CD14-positive monocyte (primary cell): ENCODE measurements at regions not wholly inside any gene's neighbourhood (a gene's known extent, or its start where the extent isn't known, plus 50 kb on each side); places are given as distances from the start of the nearest gene placed in this dataset.

Experiments
- DNase-seq, 3 donors: peaks; one replicate each; pipeline ENCODE4 v3.0.0-alpha.2; 2011 to 2022
- H2AFZ ChIP-seq: 2 replicates; pipeline ENCODE4 v1.6.0; 2012; ENCODE audit warnings: mild to moderate bottlenecking, low read depth, low read length, inconsistent platforms; ENCODE audit not compliant: insufficient read depth, poor library complexity, severe bottlenecking
- H3K27ac ChIP-seq, 2 donors: 1 replicate in 1 of 2; 2 replicates in 1 of 2; pipeline ENCODE4 v1.5.1; 2012 to 2013; ENCODE audit warnings: low read length in 2 of 2, control low read depth in 1 of 2, inconsistent platforms in 1 of 2, low read depth in 1 of 2, mild to moderate bottlenecking in 1 of 2
- H3K27me3 ChIP-seq, 2 donors: one replicate each; pipeline versions ENCODE4 v1.6.0 to v1.6.1; 2011 to 2013; ENCODE audit warnings: low read length in 2 of 2; ENCODE audit not compliant: control insufficient read depth in 2 of 2, insufficient read depth in 2 of 2
- H3K36me3 ChIP-seq, 2 donors: replicated peaks in 1 of 2; 1 replicate in 1 of 2; 2 replicates in 1 of 2; pipeline versions ENCODE4 v1.5.1 to v1.6.1; 2012 to 2013; ENCODE audit warnings: low read length in 2 of 2, control low read depth in 1 of 2, inconsistent platforms in 1 of 2, mild to moderate bottlenecking in 1 of 2; ENCODE audit not compliant: insufficient read depth in 2 of 2, control insufficient read depth in 1 of 2
- H3K4me1 ChIP-seq, 2 donors: 1 replicate in 1 of 2; 2 replicates in 1 of 2; pipeline versions ENCODE4 v1.5.1 to v1.6.1; 2012 to 2013; ENCODE audit warnings: low read length in 2 of 2, control low read depth in 1 of 2, inconsistent platforms in 1 of 2, mild to moderate bottlenecking in 1 of 2, moderate library complexity in 1 of 2; ENCODE audit not compliant: insufficient read depth in 2 of 2, control insufficient read depth in 1 of 2
- H3K4me2 ChIP-seq: replicated peaks from 2 replicates; pipeline ENCODE3; 2012; ENCODE audit warnings: low read length, moderate library complexity, mild to moderate bottlenecking; ENCODE audit not compliant: poor library complexity, severe bottlenecking; ENCODE audit errors: extremely low read depth
- H3K4me3 ChIP-seq, 3 experiments: fragments of 200-600 bp in 1 of 3; sonication (generic) in 1 of 3; replicated peaks in 1 of 3; 1 replicate in 2 of 3; 2 replicates in 1 of 3; pipeline ENCODE4 v1.5.1; 2011 to 2013; ENCODE audit warnings: low read length in 3 of 3, mild to moderate bottlenecking in 3 of 3, control low read depth in 2 of 3, low read depth in 2 of 3, inconsistent platforms in 1 of 3, moderate library complexity in 1 of 3
- H3K79me2 ChIP-seq: 2 replicates; pipeline ENCODE4 v1.6.0; 2012; ENCODE audit warnings: mild to moderate bottlenecking, control low read depth, inconsistent platforms, low read length, moderate library complexity; ENCODE audit not compliant: insufficient read depth
- H3K9ac ChIP-seq: 2 replicates; pipeline ENCODE4 v1.6.0; 2017; ENCODE audit warnings: low read length, mild to moderate bottlenecking; ENCODE audit not compliant: insufficient read depth, poor library complexity, severe bottlenecking
- H3K9me3 ChIP-seq, 2 donors: replicated peaks in 1 of 2; 1 replicate in 1 of 2; 2 replicates in 1 of 2; pipeline versions ENCODE4 v1.5.1 to v1.6.1; 2012 to 2013; ENCODE audit warnings: low read length in 2 of 2, control low read depth in 1 of 2; ENCODE audit not compliant: control insufficient read depth in 1 of 2, insufficient read depth in 1 of 2
- H4K20me1 ChIP-seq: 2 replicates; pipeline ENCODE4 v1.6.0; 2012; ENCODE audit warnings: mild to moderate bottlenecking, low read length, control low read depth, moderate library complexity; ENCODE audit not compliant: insufficient read depth
- H3K27ac Mint-ChIP-seq, 7 donors: one replicate each; pipeline ENCODE4 v1.8.0; 2020; ENCODE audit warnings: mild to moderate bottlenecking in 7 of 7, mixed read lengths in 7 of 7, moderate library complexity in 6 of 7, inconsistent platforms in 2 of 7
- H3K27me3 Mint-ChIP-seq, 3 donors: one replicate each; pipeline ENCODE4 v1.8.0; 2021 to 2022; ENCODE audit warnings: low read depth in 3 of 3, mild to moderate bottlenecking in 3 of 3, mixed read lengths in 3 of 3, moderate library complexity in 3 of 3, inconsistent platforms in 1 of 3
- H3K36me3 Mint-ChIP-seq, 2 donors: one replicate each; pipeline ENCODE4 v1.8.0; 2020; ENCODE audit warnings: mixed read lengths in 2 of 2, inconsistent platforms in 1 of 2, mild to moderate bottlenecking in 1 of 2
- H3K4me1 Mint-ChIP-seq: one replicate; pipeline ENCODE4 v1.8.0; 2020; ENCODE audit warnings: mild to moderate bottlenecking, mixed read lengths
- H3K4me3 Mint-ChIP-seq, 2 donors: one replicate each; pipeline ENCODE4 v1.8.0; 2020; ENCODE audit warnings: mild to moderate bottlenecking in 2 of 2, mixed read lengths in 2 of 2, moderate library complexity in 1 of 2
- H3K9me3 Mint-ChIP-seq, 7 donors: one replicate each; pipeline ENCODE4 v1.8.0; 2020 to 2022; ENCODE audit warnings: mixed read lengths in 7 of 7, mild to moderate bottlenecking in 6 of 7, moderate library complexity in 6 of 7, inconsistent platforms in 2 of 7
- WGBS: methylation state at CpG from one replicate; pipeline ENCODE4 v1.1.5; 2013; ENCODE audit warnings: missing lambda C conversion rate; ENCODE audit not compliant: insufficient coverage; 5-methylcytosine and 5-hydroxymethylcytosine counted together
- intact Hi-C, 2 donors: fragments of 100-400 bp; cut with micrococcal nuclease; formaldehyde crosslinking; loops; one replicate each; pipeline versions ENCODE4 v1.15.0 to v1.15.1; 2023
- TF ChIP-seq, protein P1 (sequence below): fragments of 200-600 bp; IDR thresholded peaks from one replicate; pipeline ENCODE4 v1.8.0; 2022; ENCODE audit warnings: antibody characterized with exemption, mild to moderate bottlenecking

DNA sequence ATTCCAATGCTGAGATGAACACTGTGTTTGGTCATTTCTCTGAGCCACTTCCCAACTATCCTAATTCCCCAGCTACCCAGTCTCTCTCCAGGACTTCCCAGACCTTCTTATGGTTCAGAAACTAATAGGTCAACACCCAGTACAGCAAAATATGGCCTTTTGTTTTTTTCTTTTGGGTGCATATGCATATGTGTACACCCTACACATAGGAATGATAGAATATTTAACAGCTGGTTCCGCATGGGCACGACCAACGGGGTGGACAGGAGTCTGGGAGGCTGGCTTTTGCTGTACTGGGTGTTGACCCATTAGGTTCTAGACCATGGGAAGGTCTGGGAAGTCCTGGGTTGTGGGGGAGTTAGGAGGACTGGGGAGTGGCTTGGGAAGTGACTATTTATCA is 143.9 kb downstream of the MRPS6 start:
- H3K36me3 ChIP-seq, result no peaks in the 10 kb centered on the region
- H3K4me3 Mint-ChIP-seq, result no peak overlapping the region
- H3K27ac ChIP-seq, result no peak overlapping the region
- no peak overlapping the region for H2AFZ ChIP-seq
- H3K9ac ChIP-seq, result no peak overlapping the region
- no peaks in the 10 kb centered on the region for H3K27me3 ChIP-seq
- DNase-seq, result no peak
- H3K27me3 Mint-ChIP-seq, result peaks cover under 1 to 4% (median 1%) of the 10 kb centered on the region in 3 donors
- H4K20me1 ChIP-seq, result no peaks in the 10 kb centered on the region
- no peaks in the 10 kb centered on the region for H3K4me1 Mint-ChIP-seq
- H3K9me3 Mint-ChIP-seq, result peaks cover 12 to 25% (median 17%) of the 10 kb centered on the region in 7 donors
- no peak overlapping the region for H3K4me3 ChIP-seq
- H3K36me3 Mint-ChIP-seq, result peaks cover 0 to 3% of the 10 kb centered on the region in 2 donors
- no peak overlapping the region for H3K4me2 ChIP-seq
- no peaks in the 10 kb centered on the region for H3K79me2 ChIP-seq
- H3K4me1 ChIP-seq, result peaks cover 0 to under 1% of the 10 kb centered on the region in 2 donors
- TF ChIP-seq, protein P1, sequence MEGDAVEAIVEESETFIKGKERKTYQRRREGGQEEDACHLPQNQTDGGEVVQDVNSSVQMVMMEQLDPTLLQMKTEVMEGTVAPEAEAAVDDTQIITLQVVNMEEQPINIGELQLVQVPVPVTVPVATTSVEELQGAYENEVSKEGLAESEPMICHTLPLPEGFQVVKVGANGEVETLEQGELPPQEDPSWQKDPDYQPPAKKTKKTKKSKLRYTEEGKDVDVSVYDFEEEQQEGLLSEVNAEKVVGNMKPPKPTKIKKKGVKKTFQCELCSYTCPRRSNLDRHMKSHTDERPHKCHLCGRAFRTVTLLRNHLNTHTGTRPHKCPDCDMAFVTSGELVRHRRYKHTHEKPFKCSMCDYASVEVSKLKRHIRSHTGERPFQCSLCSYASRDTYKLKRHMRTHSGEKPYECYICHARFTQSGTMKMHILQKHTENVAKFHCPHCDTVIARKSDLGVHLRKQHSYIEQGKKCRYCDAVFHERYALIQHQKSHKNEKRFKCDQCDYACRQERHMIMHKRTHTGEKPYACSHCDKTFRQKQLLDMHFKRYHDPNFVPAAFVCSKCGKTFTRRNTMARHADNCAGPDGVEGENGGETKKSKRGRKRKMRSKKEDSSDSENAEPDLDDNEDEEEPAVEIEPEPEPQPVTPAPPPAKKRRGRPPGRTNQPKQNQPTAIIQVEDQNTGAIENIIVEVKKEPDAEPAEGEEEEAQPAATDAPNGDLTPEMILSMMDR, result no peak
- H3K27ac Mint-ChIP-seq, result no peak overlapping the region
- H3K9me3 ChIP-seq, result peaks cover 8 to 18% of the 10 kb centered on the region in 2 donors
- WGBS, result no CpG with 5 or more reads among the region's 3 CpGs
- intact Hi-C loops, result no loop called here

DNA sequence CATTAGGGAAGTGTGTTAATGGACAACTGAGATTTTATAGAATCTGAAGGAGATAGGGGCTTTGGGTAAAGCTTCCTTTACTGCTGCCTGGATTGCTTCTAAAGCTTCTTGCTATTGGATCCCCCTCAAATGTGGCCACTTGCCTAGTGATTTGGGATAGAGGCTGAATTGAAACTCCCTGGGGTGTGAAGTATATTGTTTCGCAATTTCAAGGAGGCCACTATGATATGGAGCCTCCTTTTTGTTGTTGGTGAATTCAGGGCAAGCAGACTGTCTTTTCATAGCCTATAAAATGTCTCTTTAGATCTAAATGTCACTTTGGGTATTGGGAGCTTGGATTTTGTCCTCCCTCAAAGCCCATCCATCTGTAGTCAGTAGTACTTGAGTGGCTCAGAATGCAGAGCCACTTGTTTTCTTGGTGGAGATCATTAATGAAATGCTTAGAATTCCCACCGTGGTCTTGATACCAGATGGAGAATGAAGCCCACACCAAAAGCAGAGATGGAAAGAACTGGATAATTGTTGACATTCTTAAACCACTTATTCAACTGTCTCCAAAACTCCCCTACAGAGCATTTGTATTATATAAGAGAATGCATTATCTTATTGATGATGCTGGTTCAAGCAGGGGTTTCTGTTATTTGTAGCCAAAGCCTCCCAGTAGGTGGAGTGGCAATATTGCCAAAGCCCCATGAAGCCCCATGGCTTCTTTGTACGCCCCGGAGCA is 144.3 kb upstream of the KCNE2 start:
- peaks cover 20% of the 10 kb centered on the region for H3K4me1 Mint-ChIP-seq
- TF ChIP-seq, protein P1, result no peak
- no peaks in the 10 kb centered on the region for H3K79me2 ChIP-seq
- H3K27me3 ChIP-seq, result no peaks in the 10 kb centered on the region
- peaks cover under 1 to 9% of the 10 kb centered on the region in 2 donors for H3K9me3 ChIP-seq
- H3K36me3 Mint-ChIP-seq, result no peaks in the 10 kb centered on the region
- no peak overlapping the region for H3K4me3 ChIP-seq
- H2AFZ ChIP-seq, result no peak overlapping the region
- no peak for DNase-seq
- 100% methylated on average over 1 of the region's 4 CpGs for WGBS
- H3K9me3 Mint-ChIP-seq, result peaks cover 5 to 22% (median 11%) of the 10 kb centered on the region in 7 donors
- H3K27ac ChIP-seq, result no peak overlapping the region
- peaks cover 1 to 4% (median 2%) of the 10 kb centered on the region in 3 donors for H3K27me3 Mint-ChIP-seq
- no peak overlapping the region for H3K4me2 ChIP-seq
- intact Hi-C loops, result no loop called here
- H4K20me1 ChIP-seq, result no peaks in the 10 kb centered on the region
- no peak overlapping the region for H3K27ac Mint-ChIP-seq
- peaks cover 17 to 18% of the 10 kb centered on the region in 2 donors for H3K4me1 ChIP-seq
- H3K4me3 Mint-ChIP-seq, result no peak overlapping the region
- H3K9ac ChIP-seq, result no peak overlapping the region
- H3K36me3 ChIP-seq, result no peaks in the 10 kb centered on the region
